SK-N-DZ (cell line): ENCODE measurements at regions not wholly inside any gene's neighbourhood (a gene's known extent, or its start where the extent isn't known, plus 50 kb on each side); places are given as distances from the start of the nearest gene placed in this dataset.

Experiments
- DNase-seq: peaks from one replicate; pipeline ENCODE4 v3.0.0-alpha.2; 2015; ENCODE audit warnings: low spot score

DNA sequence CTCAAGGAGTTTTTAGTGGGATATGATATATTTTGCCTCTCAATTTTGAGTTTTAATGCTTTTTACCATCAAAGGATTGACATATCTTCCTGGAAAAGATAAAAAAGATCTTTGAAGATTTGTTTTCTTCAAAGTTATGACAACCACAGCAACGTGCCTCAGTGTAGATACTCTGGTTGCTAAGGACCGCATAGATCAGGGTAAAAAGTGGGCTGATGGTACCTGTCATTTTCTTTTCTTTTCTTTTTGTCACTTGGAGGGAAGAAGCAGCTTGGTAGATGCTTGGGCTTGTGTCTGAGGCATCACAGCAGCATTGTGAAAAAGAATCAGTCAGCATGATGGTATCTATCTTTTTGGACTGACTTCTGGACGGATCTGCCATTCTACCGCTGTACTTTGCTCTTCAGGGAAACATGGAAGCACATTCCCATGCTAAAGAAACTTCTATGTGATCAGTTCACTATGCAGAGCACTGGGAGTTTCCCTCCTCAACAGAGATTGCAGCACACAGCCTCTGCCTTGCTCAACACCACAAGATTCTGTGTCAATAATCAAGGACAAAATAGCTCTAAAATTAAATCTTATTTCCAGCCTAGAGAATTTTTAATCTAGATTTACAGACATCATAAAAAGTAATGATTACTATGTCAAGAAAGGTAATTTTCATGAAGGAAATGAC, 54.8 kb upstream of the SGK1 start:
- no peak for DNase-seq

DNA sequence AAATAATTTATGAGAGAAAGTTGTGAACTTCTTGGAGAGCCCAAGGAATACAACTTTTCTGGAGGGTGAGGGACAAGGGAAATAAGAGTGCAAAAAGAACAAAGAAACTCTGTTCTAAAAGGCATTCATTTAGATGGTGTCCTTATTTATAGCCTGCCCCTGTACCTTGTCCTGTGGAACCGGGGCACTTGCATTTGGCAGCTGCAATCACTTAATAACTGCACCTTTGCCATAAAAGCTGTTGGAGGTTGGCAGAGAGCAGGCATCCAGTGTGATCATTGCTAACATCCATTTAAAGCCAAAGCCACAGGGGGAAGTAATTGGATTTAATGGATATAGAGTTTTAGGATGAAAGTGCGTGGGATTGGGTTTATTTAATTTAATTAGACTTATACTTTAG, 50.8 kb upstream of the SGK1 start:
- DNase-seq, result no peak
